NCI-H524 (cell line): ENCODE measurements at regions not wholly inside any gene's neighbourhood (a gene's known extent, or its start where the extent isn't known, plus 50 kb on each side); places are given as distances from the start of the nearest gene placed in this dataset.

Experiments
- DNase-seq, 2 experiments: peaks; one replicate each; lab custom pipeline; 2025; lab: John Stamatoyannopoulos, UW

DNA sequence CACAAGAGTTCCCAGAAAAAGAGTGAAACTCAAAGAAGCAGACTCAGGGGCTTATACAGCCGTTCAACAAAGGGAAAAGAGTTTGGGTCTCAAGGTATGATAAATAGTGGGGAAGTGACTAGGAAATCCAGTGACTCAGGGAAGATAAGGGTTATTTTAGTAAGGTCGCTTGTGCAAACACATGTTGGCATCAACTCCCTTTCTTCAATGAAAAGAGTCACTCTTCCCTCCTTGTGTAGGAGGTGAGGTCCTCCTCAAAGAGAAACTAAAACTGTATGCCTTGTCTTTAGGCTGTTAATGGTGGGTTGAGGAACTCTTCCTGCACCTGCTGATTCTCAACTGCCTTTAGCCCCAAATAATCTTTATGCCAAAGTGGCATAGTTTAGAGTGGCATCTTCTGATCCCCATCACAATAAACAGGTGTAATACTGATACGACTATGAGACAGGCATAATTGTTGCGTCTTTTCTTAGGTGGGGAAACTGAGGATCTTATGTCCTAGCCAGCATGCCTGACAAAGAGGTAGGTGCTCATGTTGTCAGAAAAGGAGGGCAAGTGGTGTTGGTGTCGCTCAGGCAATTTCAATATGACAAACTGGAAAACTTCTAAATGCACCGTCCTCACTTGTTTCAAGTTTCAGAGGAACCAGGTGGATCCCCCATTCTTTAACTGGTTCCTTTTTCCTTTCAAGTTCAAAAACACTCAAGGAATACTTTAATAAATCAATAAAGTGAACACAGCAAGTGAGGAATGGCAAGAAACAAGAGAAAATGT lies 294.1 kb upstream of the RUNX1 start:
- no peak for DNase-seq

DNA sequence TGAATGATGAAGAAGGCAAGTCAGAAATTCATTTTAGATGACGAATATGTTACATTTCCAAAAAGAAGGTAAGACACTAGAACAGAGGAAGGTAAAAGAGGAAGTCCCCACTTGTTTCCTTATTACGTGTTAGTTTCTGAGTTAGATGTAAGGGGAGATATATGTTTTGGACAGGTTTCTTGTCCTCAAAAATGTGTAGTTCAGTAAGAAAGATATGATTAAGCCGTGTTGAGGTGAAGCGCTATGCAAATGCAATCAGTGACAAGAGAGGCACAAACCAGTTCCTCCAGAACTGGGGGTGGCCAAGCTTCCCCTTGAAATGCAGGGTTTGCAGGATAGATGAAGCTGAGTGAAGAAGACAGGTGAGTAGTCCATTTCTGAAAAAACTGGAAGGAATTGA lies 293.3 kb upstream of the RUNX1 start:
- DNase-seq = no peak

DNA sequence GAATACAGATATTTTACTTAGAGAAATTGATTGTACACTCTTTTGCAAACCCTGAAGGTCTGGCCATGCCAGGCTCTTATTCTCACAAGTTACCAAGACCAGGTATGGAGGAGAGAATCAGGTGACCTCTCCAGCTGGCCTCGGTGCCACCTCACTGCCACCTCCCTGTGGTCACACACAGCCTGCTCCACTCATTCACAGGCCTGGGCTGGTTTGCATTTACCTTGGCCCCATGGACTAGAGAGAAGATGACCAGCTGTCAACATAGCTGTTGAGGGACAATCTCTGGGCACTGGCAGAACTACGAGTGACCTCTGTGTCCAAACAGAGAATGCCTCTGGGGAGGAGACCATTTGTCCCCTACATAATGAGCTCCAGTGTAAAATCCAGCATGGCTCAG lies 291.2 kb upstream of the RUNX1 start:
- DNase-seq = no peak

DNA sequence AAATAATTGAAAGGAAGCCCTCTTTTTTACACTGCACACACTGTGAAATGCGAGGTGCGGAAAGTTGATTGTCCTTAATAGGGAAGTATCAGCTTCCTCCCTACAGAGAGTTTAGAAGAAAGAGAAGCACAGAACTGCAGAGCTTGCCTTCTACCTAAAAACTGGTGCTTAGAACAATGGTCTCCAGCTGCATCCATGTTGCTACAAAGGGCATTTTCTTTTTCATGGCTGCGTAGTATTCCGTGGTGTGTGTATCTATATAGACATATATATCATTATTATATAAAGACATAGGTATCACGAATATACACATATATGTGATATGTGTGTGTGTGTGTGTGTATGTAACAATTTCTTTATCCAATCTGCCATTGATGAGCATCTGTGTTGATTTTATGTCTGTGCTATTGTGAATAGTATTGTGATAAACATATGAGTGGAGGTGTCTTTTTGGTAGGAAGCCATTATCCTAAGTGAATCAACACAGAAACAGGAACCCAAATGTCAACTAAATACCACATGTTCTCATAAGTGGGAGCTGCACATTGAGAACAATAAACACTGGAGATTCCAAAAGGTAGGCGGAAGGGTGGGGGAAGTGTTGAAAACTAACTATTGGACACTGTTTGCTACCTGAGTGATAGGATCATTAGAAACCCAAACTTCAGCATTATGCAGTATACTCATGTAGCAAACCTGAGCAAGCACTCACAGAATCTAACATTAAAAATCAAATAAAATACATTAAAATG lies 290.0 kb upstream of the RUNX1 start:
- DNase-seq = no peak

DNA sequence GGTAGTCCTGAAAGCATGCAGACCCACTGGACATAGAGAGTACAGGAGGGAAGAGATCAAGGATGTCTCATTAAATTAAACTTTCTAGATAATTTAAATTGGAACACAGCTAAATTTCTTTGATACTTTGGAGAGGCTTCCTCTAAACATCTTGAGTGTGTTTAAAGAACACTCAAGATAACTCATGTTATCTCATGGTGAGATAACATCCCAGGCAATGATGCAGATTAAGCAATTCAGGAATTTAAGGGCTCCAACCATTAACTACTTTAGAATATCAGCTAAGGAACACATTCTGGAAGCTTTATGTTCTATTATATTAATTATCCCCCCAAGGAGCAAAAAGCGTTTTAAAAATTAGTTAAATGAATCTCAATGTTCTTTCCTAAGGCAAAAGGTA lies 289.2 kb upstream of the RUNX1 start:
- no peak for DNase-seq

DNA sequence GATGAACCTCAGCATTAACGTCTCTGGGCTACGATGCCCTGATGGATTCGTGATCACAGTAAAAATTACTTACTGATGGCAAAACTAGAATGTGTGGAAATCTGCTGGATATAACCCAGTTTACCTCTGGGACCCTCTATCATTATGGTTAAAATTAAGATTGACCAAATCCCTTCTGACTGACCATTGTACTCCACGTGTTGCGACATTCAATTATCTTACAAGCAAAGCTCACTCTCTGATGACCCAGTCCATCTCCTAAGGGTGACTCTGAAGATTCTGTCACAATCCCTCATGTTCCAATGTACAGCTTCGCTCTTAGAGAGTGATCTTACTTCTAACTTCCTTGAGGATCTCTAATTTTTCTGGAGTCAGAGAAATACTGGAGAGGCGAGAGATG lies 288.5 kb upstream of the RUNX1 start:
- DNase-seq = no peak

DNA sequence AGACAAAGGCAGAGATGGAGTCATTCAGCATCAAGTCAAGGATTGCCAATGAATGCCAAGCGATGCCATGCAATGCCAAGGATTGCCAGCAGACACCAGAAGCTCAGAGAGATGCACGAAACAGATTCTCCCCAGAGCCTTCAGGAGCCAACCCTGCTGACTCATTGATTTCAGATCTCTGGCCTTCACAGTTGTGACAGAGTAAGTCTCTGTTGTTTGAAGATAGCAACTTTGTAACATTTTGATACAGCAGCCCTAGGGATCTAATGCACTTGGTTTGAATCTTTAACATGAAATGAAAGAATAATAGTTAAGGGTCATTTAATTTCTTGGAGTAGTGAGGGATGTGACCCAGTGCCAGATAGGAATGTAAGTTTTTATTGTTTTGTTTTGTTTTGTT lies 287.4 kb upstream of the RUNX1 start:
- DNase-seq = no peak

DNA sequence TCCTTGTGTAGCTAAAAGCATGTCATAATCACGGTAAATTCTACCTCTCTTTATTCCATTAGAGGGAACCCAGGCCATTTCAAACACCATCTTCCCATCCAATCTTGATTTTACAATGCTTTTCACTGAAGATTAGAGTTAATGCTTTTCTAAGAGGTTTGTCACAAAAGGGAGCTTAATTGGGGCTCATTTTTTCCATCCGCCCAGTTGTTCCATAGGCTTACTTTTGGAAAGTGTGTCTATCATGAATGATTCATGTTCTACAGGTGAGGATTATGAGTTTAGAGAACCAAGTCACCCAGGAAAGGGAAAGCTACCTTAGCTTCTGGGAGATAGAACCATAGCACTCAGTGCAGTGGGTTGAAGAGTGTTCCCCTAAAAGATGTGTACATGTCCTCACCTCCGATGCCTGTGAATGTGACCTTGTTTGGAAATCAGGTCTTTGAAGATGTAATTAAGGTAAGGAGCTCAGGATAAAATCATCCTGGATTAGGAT lies 286.9 kb upstream of the RUNX1 start:
- DNase-seq = no peak

DNA sequence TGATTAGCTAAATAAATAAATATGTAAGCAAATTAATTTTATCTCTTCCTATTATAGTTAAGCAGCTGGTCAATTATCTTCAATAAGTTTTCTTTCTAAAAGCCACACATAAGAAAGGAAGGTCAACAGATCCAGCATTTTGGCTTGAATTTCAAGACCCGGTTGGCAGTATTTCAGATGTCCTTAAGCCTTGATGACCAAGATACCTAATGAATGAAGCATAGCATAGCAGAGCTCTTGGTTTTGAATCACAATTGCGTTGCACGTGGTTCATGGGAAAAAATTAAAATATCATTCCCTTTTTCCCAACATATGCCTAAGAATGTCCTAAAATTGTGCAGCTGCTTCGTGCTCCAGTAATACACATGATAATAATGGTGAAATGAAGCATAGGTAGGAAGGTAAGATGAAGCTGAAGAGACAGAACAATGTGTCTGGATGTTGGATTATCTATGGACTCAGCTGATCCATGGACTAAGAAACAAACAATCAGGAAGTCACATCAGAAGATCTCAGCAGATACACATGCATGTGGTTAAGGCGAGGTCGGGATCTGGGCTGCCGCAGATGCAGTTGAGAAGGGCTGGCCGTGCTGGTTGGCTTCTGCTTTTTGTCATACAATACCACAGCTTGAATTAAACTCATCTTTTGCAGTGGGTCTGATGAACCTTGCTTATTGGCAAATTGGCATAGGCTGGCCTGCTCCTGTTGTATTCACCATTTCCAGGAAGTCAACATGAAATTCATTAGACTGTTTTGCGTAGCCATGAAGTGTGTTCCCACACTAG lies 284.9 kb upstream of the RUNX1 start:
- no peak for DNase-seq

DNA sequence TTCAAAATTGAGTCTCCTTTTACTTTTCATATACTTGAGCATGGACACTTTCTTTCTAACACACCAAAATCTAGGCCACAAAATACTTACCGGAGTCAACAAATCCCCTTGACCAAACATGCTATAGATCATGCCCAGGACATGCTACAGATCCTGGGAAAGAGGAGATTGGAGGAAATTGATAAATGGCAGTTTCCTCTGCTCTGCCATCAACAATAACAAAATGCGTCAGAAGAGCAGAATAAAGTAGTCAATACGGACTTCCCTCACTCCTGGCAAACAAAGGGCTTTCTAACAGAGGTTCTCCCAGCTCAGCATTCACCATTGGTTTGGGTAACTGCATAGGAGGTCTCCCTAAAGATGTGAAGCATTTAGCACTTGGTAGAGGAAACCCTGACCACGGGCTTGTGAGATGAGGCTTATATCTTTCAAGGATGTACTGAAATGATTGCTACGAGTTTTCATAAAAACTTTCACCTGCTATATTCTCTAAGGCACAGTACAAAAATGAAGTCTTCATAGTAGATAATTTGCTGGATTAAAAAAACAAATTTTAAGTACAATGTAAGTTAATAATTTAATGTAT lies 283.8 kb upstream of the RUNX1 start:
- no peak for DNase-seq

DNA sequence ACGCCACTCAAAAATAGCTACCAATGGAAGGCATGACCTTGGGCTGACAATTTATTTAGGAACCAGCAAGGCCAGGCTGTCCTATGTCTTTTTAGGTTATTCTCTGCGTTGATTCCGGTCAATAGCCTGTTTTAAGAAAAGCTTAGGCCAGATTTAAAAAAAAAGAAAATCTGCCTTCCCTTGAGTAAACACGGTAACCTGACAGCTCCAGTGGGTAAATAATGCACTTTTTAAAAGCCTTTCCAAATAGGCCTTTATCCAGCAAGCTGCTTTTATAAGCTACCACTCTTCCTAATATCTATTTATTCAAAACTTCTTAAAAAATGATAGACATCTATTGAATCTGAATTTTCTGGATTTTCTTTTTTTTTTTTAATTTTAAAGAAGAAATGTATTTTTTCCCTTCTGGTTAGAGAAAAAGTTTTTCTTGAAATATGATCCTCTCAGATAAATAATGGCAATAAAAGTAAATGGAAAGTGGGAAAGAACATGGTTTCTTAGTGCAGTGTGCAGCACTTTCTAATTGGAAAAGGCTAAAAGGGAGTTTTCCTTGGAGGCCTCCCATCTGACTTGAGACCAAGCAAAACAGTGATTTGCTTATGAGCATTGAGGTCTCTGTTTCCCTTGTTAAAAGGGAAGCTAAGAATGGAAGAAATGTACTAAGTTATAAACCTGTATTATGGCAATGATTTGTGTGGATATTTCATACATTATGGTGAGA lies 281.0 kb upstream of the RUNX1 start:
- DNase-seq = no peak

DNA sequence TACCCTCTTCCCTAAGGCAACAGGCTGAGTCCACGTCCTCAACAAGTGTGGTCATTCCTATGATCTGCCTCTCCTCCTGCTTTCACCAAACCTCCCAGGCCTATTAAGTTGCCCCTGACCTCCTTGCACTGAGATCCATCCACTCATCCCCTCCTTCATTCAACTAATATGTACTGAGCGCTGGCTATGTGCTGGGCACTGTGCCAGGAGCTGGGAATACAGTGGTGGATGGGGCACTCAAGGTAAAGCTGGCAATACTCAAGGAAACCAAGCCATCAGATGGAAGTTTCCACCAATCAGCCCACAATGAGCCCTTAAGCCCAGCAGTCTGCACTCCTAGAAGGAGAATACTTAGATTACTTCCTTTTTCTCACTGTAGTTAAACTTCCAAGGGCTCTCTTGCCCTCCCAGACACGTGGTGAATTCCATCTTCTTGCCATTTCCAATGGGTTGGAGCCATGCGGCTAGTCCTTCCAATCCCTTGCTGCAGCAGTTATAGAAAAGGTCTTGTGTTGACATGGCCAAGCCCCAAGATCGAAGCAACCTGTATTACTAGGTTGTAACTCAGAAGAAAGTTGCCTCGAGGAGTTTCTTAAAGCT lies 279.9 kb upstream of the RUNX1 start:
- DNase-seq = peak in 1 of 2 experiments; percentile 44

DNA sequence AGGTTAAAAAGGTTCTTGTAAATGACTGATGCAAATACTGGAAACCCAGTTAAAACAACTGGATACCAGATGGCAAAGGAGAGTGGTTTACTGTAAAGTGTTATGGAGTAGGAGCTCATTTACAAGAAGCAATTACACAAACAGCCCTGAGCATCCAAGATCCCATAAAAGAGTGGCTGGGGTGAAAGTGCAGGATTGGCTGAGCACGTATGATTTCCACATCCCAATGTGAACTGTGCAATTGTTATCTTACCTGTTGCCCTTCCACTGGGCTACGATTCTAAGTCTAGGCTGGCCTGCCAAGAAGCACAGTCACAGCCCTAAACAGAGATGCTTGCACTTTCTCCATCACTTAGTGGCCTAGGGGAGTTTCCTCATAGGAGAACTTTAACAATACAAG lies 277.6 kb upstream of the RUNX1 start:
- peak; percentile 31 to 55 for DNase-seq

DNA sequence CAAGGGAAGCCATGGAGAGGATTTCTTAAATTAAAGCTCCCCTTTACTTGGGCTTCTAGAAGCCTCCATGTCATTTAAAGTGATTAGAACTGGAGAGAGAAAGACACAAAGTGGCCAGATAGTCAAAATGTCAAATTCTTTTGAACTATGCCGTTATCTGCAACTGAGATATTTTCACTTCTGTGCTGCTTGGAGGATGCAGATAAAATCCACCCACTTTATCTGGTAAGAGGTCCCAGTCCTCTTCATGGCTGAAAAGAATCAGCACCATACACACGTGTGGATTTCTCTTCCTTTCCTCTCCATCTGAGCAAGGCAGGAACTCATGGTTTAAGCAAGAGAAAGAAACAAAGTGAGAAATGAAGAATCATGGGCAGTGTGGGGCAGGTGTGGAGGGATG lies 276.9 kb upstream of the RUNX1 start:
- DNase-seq = no peak

DNA sequence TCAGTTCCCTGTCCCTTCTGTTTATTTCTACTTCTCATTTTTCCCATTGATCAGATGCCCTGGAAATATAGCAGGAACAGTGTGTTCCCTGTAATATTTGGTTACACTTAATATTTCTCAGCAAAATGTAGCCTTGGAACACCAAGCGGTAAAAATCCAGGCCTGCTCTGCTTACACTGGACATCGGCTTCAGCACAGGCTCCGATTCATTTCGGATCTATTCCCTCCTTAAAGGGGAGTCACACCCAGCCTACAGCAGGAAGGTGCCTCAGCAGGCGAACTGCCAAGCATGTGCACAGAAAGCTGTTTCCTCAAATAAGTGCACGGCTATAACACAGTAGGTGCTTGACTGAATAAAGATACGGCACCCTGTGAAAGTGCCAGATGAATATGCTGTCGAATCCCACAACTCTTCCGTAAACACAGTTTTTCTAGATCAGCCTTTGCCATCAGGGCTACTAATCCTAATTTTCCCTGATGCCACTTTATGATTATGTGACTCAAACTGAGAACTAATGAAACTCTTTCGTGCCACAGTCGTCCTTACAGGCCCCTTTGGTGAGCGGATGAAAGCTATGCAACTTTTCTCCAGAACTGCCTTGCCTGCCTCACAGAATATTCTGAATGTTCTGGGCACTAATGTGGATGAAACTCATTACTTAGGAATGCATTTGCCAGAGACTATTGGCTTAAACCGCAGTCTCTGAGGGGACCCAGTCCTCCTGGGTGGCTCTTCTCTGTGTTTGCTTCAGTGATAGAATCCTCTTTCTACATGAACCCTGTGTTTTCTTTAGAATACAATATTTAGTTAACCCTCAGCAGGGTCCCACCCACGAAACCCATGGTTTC lies 275.5 kb upstream of the RUNX1 start:
- DNase-seq = no peak

DNA sequence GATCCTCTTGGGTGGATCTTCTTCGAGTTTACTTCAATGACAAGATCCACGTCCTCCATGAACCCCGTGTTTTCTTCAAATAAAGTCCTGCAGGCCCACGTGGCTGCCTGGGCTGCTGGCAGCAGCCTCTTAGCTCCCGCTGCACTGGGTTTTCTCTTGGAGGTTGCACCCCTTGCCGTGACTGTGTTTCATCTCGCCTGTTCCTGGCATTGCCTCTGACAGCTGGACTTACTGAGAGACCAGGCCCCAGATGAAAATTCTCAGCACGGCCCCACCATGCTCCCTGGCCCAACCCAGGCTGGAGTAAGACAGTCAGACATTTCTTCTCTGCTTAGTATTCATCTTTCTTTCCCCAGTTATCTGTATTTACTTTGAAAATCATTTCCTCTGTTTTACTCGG lies 274.8 kb upstream of the RUNX1 start:
- DNase-seq = no peak

DNA sequence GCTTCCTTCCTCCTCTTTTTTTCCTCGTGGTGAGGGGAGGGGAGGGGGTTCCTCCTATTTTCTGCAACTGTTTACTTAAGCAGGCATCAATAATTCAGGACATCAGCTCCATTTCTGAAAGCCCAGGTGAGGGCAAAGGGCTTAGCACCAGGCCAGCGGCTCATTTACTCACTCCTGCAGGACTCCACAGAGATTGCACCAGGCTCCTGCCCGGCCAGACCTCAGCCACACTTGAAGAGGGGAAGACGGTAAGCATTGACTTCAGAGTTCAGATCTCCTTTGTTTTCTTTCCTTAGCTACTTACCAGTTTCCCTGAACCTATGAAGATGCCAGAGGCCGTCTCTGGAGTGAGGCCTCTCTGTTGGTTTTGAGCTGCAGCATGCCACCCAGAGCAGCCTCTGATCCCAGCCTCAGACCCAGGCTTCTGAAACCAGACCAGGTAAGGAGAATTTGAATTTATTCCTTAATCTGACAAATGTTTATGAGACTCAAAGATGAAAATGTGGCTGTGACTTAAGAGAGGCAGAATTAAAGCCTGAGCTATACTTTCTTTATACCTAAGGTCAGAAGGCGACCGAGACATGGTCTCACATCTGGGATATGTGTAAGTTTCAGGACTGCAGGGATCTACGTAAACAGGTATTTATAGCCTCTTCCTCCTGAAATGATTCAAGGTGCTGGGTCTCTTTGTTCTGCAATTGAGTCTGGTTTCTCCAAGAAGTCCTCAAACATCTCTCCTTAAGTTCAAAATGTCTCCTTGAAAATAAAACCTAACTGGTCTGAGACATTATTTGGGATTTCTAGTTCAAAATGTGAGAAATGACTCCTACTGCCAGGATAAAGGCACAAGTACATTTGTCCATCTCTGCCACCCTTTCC lies 272.5 kb upstream of the RUNX1 start:
- no peak for DNase-seq

DNA sequence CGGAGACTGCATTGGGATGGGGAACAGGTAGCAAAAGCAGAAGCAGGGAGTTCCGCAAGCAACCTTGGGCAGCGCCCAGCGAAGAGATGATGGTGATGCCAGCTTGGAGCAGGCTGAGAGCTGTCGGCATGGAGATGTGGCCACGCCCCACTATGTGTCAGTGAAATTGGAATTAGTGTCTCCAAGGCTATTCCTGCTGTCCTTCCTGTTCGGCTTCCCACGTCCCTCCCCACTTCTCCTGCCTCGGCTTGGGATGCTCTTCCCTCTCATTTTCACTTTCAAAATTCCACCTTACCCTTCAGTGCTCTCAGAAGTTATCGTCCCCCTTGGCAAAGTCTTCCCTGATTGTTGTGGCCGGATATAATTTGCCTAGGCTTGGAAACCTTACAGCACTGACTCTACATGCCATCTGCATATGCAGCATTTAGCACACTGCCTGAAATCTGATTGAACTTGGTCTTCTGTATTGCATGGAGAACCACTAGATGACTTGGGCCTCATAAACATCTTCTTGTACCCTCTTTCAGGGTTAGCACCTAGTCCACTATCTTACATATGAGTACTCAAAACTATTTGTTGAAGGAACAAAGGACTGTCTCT lies 270.7 kb upstream of the RUNX1 start:
- no peak for DNase-seq

DNA sequence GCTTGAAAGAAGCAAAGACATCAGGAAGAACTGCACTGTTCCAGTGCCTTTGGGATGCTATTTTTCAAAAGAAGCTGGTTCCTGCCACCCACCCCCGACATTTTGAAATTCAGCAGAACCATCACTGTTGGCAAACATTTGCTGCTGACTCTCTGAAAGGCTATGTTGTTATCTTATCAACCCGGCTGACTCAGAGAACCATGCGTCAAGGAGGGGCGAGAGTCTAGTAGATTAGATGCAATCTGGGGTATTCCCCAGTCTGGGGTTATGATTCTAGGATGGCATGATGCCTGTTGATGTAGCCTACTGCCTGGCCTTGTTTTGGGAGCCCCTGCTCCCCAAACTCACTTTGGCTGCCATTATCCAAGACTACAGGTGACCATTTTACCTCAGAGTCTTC lies 267.8 kb upstream of the RUNX1 start:
- no peak for DNase-seq
